Effector CD8-positive, alpha-beta T cell (primary cell): ENCODE measurements at regions not wholly inside any gene's neighbourhood (a gene's known extent, or its start where the extent isn't known, plus 50 kb on each side); places are given as distances from the start of the nearest gene placed in this dataset.
"Not testable (repeated sequence)": the region's sequence is repeated elsewhere in the genome, so short reads cannot be mapped to it uniquely, and the experiment has no call there.

ENCODE experiments used
- DNase-seq: peaks from one replicate; lab custom pipeline; 2025; lab: John Stamatoyannopoulos, UW

- DNase-seq = not testable (repeated sequence)
Measured at GRCh38 chr7:35853194-35853593, 52.3 kb downstream of the SEPTIN7 start.

GRCh38 chr7:35854311-35854710 lies 53.5 kb downstream of the SEPTIN7 start:
- no peak for DNase-seq

DNA sequence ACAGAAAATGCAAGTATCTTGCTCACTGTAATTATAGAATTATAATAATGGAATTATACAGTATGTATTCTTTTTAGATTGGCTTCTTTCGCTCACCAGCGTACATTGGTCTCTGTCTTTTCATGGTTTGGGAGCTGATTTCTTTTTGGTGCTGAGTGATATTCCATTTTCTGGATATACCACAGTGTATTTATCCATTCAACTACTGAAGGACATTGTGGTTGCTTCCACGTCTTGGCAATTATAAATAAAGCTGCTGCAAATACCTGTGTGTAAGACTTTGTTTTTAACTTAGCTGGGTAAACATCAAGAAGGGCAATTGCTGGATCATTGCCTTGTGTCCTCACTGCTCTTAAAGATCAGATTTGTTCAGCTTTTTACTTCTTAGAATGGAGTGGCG lies 55.3 kb downstream of the SEPTIN7 start:
- no peak for DNase-seq

DNA sequence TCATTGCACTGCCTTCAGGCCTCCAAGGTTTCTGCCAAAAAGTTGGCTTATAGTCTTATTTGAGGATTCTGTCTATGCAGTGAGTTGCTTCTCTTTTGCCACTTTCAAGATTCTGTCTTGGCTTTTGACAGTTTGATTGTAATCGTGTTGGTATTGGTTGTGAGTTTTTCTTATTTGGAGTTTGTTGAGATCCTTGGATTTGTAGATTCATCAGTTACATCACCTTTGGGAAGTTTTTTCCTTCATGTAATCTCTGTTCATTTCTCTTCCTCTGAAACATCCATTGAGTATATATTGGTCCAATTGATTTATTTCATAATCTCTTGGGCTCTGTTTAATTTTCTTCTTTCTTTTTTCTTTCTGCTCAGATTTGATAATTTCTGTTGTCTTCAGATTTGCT lies 59.8 kb downstream of the SEPTIN7 start:
- DNase-seq = no peak

DNA sequence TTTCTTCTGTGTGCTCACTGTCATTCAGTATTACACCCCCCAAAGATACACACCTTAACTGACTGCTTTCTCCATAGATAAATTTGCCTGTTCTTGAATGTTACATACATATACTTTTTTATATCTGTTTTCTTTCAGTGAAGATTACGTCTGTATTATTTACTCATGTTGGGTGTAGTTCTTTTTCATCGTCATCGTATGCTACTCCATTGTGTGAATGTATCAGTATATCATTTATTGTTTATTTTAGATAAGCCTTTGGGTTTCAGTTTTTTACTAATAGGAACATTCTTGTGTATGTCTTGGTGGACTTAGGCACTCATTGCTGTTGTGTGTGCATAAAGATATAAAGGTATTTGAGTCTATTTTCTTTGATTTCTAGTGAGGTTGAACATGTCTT lies 64.4 kb downstream of the SEPTIN7 start:
- no peak for DNase-seq

DNA sequence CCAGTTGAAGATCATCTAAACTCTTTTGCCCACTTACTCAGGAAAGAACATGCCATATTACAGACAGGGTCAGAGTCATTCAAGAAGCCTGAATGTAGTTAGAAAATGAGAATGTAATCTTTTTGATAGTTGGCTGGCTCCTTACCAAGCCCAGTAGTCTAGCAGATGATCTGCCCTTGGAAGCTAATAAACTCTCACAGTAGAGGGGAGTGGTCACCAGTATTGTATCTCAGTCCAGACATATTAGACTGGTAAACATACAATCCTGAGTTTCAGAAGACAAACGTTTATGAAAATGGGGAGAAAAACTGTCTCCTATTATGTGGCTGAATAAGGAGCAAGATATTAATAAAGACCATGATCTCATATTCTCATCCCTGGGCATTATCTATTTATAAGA lies 65.3 kb downstream of the SEPTIN7 start:
- DNase-seq = no peak

DNA sequence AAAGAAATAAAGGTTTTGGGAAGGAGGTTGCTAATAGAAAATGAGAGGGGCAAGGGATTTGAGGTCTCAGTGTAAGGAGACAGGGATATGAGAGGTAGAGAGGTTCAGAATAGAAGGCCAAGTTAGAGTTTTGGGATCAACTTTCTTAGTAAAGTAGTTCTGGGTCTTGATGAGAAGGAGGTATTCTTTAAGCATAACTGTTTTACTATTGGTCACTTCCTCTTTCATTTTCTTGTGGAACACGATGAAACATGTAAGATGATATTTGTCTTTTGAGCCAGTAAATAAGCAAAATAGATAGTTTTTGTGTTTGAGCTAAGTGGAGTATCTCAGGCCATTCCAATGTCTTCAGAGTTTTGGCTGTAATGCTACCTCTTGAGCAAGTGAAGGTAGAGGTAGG lies 68.3 kb downstream of the SEPTIN7 start:
- not testable (repeated sequence) for DNase-seq

GRCh38 chr7:35869810-35870209 lies 69.0 kb downstream of the SEPTIN7 start:
- no peak for DNase-seq

- DNase-seq = no peak
Measured at GRCh38 chr7:35871856-35872255, 71.0 kb downstream of the SEPTIN7 start.

DNA sequence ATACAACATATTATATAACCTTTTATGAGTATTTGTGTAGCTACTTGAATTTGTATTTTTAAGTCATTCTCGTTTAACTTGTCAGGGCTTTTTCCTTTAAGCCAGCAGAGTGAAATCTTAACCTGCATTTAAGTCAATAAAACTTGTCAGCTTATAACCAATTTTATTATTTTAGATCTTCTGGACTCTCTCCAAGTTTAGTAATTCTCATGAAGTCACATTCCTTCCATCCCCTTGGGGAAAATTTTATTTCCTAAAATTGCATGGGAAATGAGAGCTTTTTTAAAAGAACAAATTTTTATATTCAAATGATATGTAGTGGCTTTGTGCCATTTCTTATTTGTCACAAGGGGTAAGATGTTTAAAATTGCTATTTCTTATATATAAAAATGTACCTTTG lies 74.0 kb downstream of the SEPTIN7 start:
- DNase-seq = no peak

GRCh38 chr7:35875292-35875691 lies 74.4 kb downstream of the SEPTIN7 start:
- DNase-seq = no peak

DNA sequence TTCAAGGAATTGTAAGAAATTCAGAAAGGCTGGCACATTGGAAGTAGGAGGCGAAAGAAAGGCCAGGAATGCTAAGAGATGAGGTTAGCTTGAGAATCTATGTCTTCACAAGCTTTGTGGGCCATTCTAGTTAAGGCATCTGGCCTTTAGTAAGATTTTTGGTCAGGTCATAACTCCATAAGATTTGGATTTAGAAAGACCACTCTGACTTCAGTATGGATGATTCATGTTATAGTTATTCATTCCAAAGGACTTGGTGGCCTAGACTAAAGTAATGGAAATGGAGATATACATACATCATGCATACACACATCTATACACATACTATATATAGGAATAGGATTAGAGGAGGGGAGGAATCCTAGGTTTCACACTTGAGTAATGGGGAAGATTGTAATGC lies 77.5 kb downstream of the SEPTIN7 start:
- no peak for DNase-seq

DNA sequence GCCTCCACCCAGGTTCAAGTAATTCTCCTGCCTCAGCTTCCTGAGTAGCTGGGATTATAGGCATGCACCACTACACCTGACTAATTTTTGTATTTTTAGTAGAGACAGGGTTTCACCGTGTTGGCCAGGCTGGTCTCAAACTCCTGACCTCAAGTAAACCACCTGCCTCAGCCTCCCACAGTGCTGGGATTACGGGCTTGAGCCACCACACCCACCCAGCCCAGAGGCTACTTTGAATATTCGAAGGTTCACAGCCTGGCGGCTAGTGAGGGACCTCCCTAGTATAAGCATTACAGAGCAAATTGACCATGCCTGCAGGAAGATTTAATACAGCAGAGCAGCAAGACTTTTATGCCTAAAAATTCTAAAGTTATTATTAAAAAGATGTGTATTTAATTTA lies 86.6 kb downstream of the SEPTIN7 start:
- not testable (repeated sequence) for DNase-seq

DNA sequence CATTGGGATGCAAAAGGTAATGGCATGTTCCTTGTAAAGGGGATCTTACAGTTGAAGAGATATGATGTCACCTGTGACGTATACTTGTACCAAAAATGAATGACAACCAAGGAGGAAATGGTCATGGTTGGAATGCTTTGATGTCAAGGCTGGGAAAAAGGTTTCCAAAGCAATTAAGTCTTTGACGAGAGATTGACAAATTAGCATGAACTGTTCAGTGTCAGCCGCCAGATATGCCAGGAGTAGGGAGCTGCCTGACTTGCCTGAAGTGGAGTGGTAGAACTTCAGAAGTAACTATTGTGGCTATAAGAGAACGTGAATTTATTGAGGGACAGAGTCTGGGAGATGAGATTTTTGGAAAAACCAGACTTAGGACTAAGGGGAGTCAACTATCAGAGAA lies 88.1 kb downstream of the SEPTIN7 start:
- no peak for DNase-seq

DNA sequence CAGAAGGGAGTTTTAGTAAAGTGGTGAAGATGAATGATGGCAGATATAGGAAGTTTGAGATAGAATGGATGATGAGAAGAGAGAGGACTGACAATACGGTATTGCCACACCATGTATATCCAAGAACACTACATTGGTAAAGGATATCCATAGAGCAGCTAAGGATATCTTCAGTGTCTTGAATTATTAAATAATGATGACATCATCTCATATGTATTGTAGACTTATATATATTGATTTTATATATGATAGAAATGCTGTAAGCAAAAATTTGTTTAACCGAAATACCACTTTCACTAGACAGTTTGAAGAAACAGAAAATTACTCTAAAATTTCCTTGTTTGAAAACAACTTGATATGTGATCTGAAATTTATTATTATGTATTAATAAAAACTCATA lies 89.0 kb downstream of the SEPTIN7 start:
- no peak for DNase-seq

- no peak for DNase-seq
Measured at GRCh38 chr7:35891004-35891830, 90.4 kb downstream of the SEPTIN7 start.

GRCh38 chr7:35893649-35894048 lies 92.8 kb downstream of the SEPTIN7 start:
- DNase-seq = no peak

DNA sequence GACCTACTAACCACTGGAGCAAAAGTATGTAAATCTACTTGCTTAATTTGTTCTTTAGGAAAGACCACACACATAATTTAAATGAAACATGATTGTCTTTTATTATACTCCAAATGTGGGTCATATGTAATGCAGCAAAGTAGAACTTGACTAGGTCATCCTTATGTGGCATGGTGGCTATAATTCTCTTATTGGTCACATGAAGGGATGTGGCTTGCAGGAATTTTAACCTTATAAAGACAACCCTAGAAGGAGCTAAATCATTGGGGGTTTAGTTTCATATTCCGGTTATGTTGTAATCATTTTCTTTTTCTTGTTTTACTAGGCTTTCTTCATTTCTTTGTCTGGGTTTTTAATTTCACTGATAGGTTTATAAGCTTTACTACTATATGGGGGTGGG lies 93.9 kb downstream of the SEPTIN7 start:
- no peak for DNase-seq

- DNase-seq = no peak
Measured at GRCh38 chr7:35900651-35901050, 99.8 kb downstream of the SEPTIN7 start.

- no peak for DNase-seq
Measured at GRCh38 chr7:35905555-35905954, 104.7 kb downstream of the SEPTIN7 start.

DNA sequence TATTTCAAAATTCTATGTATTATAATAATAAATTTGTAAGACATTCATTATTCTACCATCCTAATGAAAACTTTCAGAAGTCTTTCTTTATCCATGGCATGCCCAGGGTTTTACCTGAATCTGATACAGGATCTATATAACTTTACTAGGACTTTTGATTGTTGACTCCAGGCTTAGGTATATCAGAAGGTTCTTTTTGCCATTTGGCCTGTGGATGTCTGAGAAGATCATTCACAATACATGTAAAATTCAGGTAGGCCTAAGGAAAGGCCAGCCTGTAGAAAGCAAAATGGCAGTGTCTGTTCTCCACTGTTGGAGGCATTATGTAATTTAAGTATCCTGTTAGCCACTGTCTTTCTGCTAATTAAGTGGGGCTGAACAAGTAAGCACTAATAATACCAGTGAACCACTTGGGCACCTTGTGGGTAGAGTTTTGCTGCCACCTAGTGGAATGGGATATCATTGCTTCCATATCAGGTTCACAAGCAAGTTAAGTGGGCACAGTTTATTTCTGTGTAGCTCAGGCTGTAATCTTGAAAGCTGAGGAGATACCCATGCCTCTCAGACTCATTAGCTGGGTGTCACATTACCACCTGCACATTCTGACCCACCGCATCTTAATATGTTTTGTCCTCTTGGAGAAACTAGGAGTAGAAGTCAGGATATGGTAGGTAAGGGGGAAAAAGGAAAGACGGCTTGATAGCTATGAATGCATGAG lies 105.5 kb downstream of the SEPTIN7 start:
- DNase-seq = peak; percentile 37

- DNase-seq = no peak
Measured at GRCh38 chr7:35908331-35909216, 107.7 kb downstream of the SEPTIN7 start.
